KBM-7 (cell line): ENCODE measurements at regions not wholly inside any gene's neighbourhood (a gene's known extent, or its start where the extent isn't known, plus 50 kb on each side); places are given as distances from the start of the nearest gene placed in this dataset.
"Not testable (repeated sequence)": the region's sequence is repeated elsewhere in the genome, so short reads cannot be mapped to it uniquely, and the experiment has no call there.

Source experiments
- DNase-seq: peaks from one replicate; pipeline ENCODE4 v3.0.0-alpha.2; 2015
- in situ Hi-C: fragments of 300-500 bp; cut with MboI; formaldehyde crosslinking; loops from 2 replicates; pipeline ENCODE4 v1.14.3; 2020; ENCODE audit warnings: low sequenced_read_pairs, low pct_unique_long_range_greater_than_20kb, mixed read lengths

- no peak for DNase-seq
- in situ Hi-C loops: no loop called here
These were observed 965.1 kb upstream of the HS3ST1 start for GRCh38 chr4:12393631-12394262.

GRCh38 chr4:12389604-12390003 lies 960.9 kb upstream of the HS3ST1 start:
- in situ Hi-C loops: no loop called here
- DNase-seq: no peak

- in situ Hi-C loops: no loop called here
- no peak for DNase-seq
These were observed 953.9 kb upstream of the HS3ST1 start for GRCh38 chr4:12382567-12382966.

GRCh38 chr4:12379191-12379590 lies 950.5 kb upstream of the HS3ST1 start:
- in situ Hi-C loops: no loop called here
- DNase-seq: no peak

- DNase-seq: no peak
- in situ Hi-C loops: no loop called here
These were observed 947.1 kb upstream of the HS3ST1 start for GRCh38 chr4:12375805-12376204.

GRCh38 chr4:12365869-12366268 lies 937.2 kb upstream of the HS3ST1 start:
- in situ Hi-C loops, DNase-seq: not testable (repeated sequence)

GRCh38 chr4:12360391-12360790 lies 931.7 kb upstream of the HS3ST1 start:
- in situ Hi-C loops: no loop called here
- DNase-seq: no peak

GRCh38 chr4:12359420-12359819 lies 930.7 kb upstream of the HS3ST1 start:
- in situ Hi-C loops: no loop called here
- no peak for DNase-seq

- DNase-seq, in situ Hi-C loops: not testable (repeated sequence)
These were observed 904.4 kb upstream of the HS3ST1 start for GRCh38 chr4:12333083-12333482.

GRCh38 chr4:12324965-12325364 lies 896.3 kb upstream of the HS3ST1 start:
- in situ Hi-C loops: no loop called here
- DNase-seq: no peak

GRCh38 chr4:12319765-12320164 lies 891.1 kb upstream of the HS3ST1 start:
- in situ Hi-C loops: no loop called here
- no peak for DNase-seq

GRCh38 chr4:12304905-12305304 lies 876.2 kb upstream of the HS3ST1 start:
- no peak for DNase-seq
- in situ Hi-C loops: no loop called here

- DNase-seq: no peak
- in situ Hi-C loops: no loop called here
These were observed 867.7 kb upstream of the HS3ST1 start for GRCh38 chr4:12296366-12296765.

- in situ Hi-C loops: no loop called here
- DNase-seq: no peak
These were observed 865.3 kb upstream of the HS3ST1 start for GRCh38 chr4:12293906-12294525.

- in situ Hi-C loops: no loop called here
- DNase-seq: no peak
These were observed 857.7 kb upstream of the HS3ST1 start for GRCh38 chr4:12286351-12286750.

- in situ Hi-C loops: no loop called here
- no peak for DNase-seq
These were observed 841.9 kb upstream of the HS3ST1 start for GRCh38 chr4:12270546-12270945.

- no peak for DNase-seq
- in situ Hi-C loops: no loop called here
These were observed 836.9 kb upstream of the HS3ST1 start for GRCh38 chr4:12265554-12265953.

GRCh38 chr4:12260453-12260852 lies 831.8 kb upstream of the HS3ST1 start:
- DNase-seq: no peak

GRCh38 chr4:12244973-12245372 lies 816.3 kb upstream of the HS3ST1 start:
- in situ Hi-C loops: no loop called here

More at GRCh38 chr4:12260453-12260852, 831.8 kb upstream of the HS3ST1 start:
- in situ Hi-C loops: no loop called here

GRCh38 chr4:12242354-12242753 lies 813.7 kb upstream of the HS3ST1 start:
- in situ Hi-C loops: no loop called here
- no peak for DNase-seq

More at GRCh38 chr4:12244973-12245372, 816.3 kb upstream of the HS3ST1 start:
- DNase-seq: no peak
